HepG2 (cell line): ENCODE measurements at regions not wholly inside any gene's neighbourhood (a gene's known extent, or its start where the extent isn't known, plus 50 kb on each side); places are given as distances from the start of the nearest gene placed in this dataset.
A peak's percentile ranks its signal among the peaks of the same experiment; 100 is the strongest.

Source experiments
- ATF4 ChIP-seq, 2 experiments: fragments of 450-650 bp in 1 of 2; sonication (generic) in 1 of 2; formaldehyde crosslinking; IDR thresholded peaks; 2 replicates each; pipeline versions ENCODE4 v1.5.0 to v1.8.0; 2020 to 2022; ENCODE audit warnings: mild to moderate bottlenecking in 1 of 2, missing genetic modification reagents in 1 of 2
- E2F2 ChIP-seq: sonication (generic); formaldehyde crosslinking; IDR thresholded peaks from 2 replicates; pipeline ENCODE4 v1.4.0; 2020; ENCODE audit warnings: missing genetic modification reagents, borderline replicate concordance
- ELF3 ChIP-seq: IDR thresholded peaks from 2 replicates; pipeline ENCODE4 v1.6.1; 2016; ENCODE audit warnings: missing genetic modification reagents, missing compliant biosample characterization
- EP300 ChIP-seq, 3 experiments: sonication (generic) in 1 of 3; formaldehyde crosslinking in 1 of 3; IDR thresholded peaks; 2 replicates each; pipeline versions ENCODE4 v1.5.1 to v1.6.1; 2011 to 2020; ENCODE audit warnings: low read depth in 2 of 3, low read length in 2 of 3, borderline replicate concordance in 1 of 3, improper control_type of control experiment in 1 of 3, mild to moderate bottlenecking in 1 of 3, missing genetic modification reagents in 1 of 3, moderate library complexity in 1 of 3
- HMGA1 ChIP-seq: sonication (generic); formaldehyde crosslinking; conservative IDR thresholded peaks from 2 replicates; pipeline ENCODE4 v1.4.0; 2020; ENCODE audit warnings: missing genetic modification reagents
- ISL2 ChIP-seq: sonication (generic); formaldehyde crosslinking; IDR thresholded peaks from 2 replicates; pipeline ENCODE4 v1.5.0; 2020; ENCODE audit warnings: missing genetic modification reagents
- KDM2A ChIP-seq: sonication (generic); formaldehyde crosslinking; IDR thresholded peaks from 2 replicates; pipeline ENCODE4 v1.4.0; 2020; ENCODE audit warnings: low read depth, missing genetic modification reagents, borderline replicate concordance
- MYPOP ChIP-seq: sonication (generic); formaldehyde crosslinking; IDR thresholded peaks from 2 replicates; pipeline ENCODE4 v1.8.1; 2023; ENCODE audit warnings: mild to moderate bottlenecking, moderate library complexity, missing genetic modification reagents
- NFIC ChIP-seq: IDR thresholded peaks from 2 replicates; pipeline ENCODE4 v1.6.1; 2012; ENCODE audit warnings: mild to moderate bottlenecking, low read length, inconsistent platforms
- PATZ1 ChIP-seq: sonication (generic); formaldehyde crosslinking; IDR thresholded peaks from 2 replicates; pipeline ENCODE4 v1.4.0; 2020; ENCODE audit warnings: missing genetic modification reagents
- SMAD9 ChIP-seq: sonication (generic); formaldehyde crosslinking; IDR thresholded peaks from 2 replicates; pipeline ENCODE4 v1.5.1; 2020; ENCODE audit warnings: mild to moderate bottlenecking, missing genetic modification reagents
- SP4 ChIP-seq: sonication (generic); formaldehyde crosslinking; IDR thresholded peaks from 2 replicates; pipeline ENCODE4 v1.8.1; 2023; ENCODE audit warnings: mild to moderate bottlenecking, missing genetic modification reagents
- ZBTB8A ChIP-seq: sonication (generic); formaldehyde crosslinking; IDR thresholded peaks from 2 replicates; pipeline ENCODE4 v1.4.0; 2020; ENCODE audit warnings: mild to moderate bottlenecking, low read depth, missing genetic modification reagents, borderline replicate concordance
- ZMAT5 ChIP-seq: sonication (generic); formaldehyde crosslinking; IDR thresholded peaks from 2 replicates; pipeline ENCODE4 v1.5.0; 2020; ENCODE audit warnings: mild to moderate bottlenecking, low read depth, missing genetic modification reagents, borderline replicate concordance
- ZNF124 ChIP-seq: sonication (generic); formaldehyde crosslinking; IDR thresholded peaks from 2 replicates; pipeline ENCODE4 v1.4.0; 2020; ENCODE audit warnings: missing genetic modification reagents
- ZNF160 ChIP-seq: sonication (generic); formaldehyde crosslinking; IDR thresholded peaks from 2 replicates; pipeline ENCODE4 v1.8.0; 2022; ENCODE audit warnings: mild to moderate bottlenecking, inconsistent platforms, missing genetic modification reagents
- ZNF33B ChIP-seq: sonication (generic); formaldehyde crosslinking; IDR thresholded peaks from 2 replicates; pipeline ENCODE4 v1.5.1; 2020; ENCODE audit warnings: mild to moderate bottlenecking, missing genetic modification reagents
- ZNF460 ChIP-seq: sonication (generic); formaldehyde crosslinking; IDR thresholded peaks from 2 replicates; pipeline ENCODE4 v1.5.1; 2020; ENCODE audit warnings: missing genetic modification reagents, mild to moderate bottlenecking, borderline replicate concordance
- ZNF605 ChIP-seq: sonication (generic); formaldehyde crosslinking; IDR thresholded peaks from 2 replicates; pipeline ENCODE4 v1.8.0; 2022; ENCODE audit warnings: mild to moderate bottlenecking, missing genetic modification reagents
- ZSCAN5A ChIP-seq: sonication (generic); formaldehyde crosslinking; IDR thresholded peaks from 2 replicates; pipeline ENCODE4 v1.8.0; 2022; ENCODE audit warnings: mild to moderate bottlenecking, missing genetic modification reagents, borderline replicate concordance

GRCh38 chr20:50353289-50353961 lies 156.8 kb upstream of the PTPN1 start (continued):
- no peak for TF ChIP-seq ZSCAN5A (CRISPR knock-in tag)
- no peak for TF ChIP-seq ISL2
- TF ChIP-seq ZNF160 (CRISPR knock-in tag): no peak
- TF ChIP-seq ZNF124: 0 out of 2 replicates have a peak, but pooled peaks have one; percentile 30
- TF ChIP-seq ZNF605 (CRISPR knock-in tag): peak; percentile 40; the same call in 1 of the 2 replicates
- peak; percentile 42; the same call in 1 of the 2 replicates for TF ChIP-seq PATZ1
- no peak for TF ChIP-seq ZBTB8A (CRISPR knock-in tag)
- TF ChIP-seq SMAD9 (CRISPR knock-in tag): no peak
- TF ChIP-seq NFIC: no peak
- TF ChIP-seq MYPOP (CRISPR knock-in tag): no peak
- no peak for TF ChIP-seq ZMAT5 (CRISPR knock-in tag)
- no peak for TF ChIP-seq ATF4 (CRISPR knock-in tag; IDR thresholded peaks at IDR 0.05)
- TF ChIP-seq E2F2: no peak
- TF ChIP-seq HMGA1: no peak
- TF ChIP-seq KDM2A: peak; percentile 45; the same call in 1 of the 2 replicates
- no peak for TF ChIP-seq ZNF33B (CRISPR knock-in tag)
- no peak for TF ChIP-seq ZNF460
- no peak; the same call in 1 of the 2 replicates for TF ChIP-seq ELF3
- TF ChIP-seq EP300 (IDR thresholded peaks at IDR 0.05; ENCODE audit: low read depth in 2 of 2, low read length in 2 of 2): peak in 1 of 2 experiments; percentile 26; a peak in 1 of 4 replicates
- no peak for TF ChIP-seq EP300 (CRISPR knock-in tag; IDR thresholded peaks at IDR 0.05; ENCODE audit: borderline replicate concordance)
- TF ChIP-seq SP4: no peak
